ENCODE measurements at regions not wholly inside any gene's neighbourhood (a gene's known extent, or its start where the extent isn't known, plus 50 kb on each side); places are given as distances from the start of the nearest gene placed in this dataset.

DNA sequence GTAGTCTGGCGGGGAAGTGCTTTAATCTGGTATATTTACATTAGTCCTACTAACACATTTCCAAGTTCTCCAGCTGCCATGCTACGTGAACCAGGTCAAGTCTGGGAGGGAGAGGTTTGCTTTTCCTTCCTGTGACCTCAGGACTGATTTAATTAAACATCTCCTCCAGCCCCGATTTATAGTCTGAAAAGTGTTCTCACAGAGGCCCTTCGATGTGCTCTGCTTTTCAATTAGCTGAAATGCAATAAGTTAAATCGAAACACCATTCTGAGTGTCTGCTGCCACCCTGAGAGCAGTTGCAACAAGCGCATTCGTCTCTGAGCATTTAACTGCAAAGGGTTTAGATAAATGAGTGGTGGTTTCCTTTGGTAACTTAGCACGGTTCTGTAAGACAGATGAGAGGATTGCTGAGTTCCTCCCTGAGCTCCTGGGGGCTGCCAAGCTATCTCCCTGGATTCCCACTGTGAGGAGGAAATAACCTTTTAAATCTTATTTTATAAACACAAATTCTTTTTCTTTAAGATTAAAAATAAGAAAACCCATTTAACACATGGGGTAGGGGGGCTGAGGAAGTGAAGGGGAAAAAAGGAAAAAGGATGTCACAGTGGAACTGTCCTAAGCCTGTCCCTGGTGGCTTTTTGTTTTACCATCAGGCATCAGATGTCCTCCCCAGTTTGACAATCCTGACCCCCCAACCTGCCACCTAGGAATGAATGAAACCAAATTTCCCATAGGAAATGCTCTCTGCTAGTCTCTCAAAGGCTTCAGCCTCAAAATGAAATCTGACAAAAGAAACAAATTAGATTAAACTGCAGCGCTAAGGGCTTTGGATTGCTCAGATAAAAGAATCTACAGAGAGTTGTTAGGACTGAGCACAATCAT lies 56.5 kb upstream of the CREB1 start (continued):
- TF ChIP-seq ZBTB33 (IDR thresholded peaks at IDR 0.05) = no peak
- no peak for TF ChIP-seq CHD4 (IDR thresholded peaks at IDR 0.05)
- TF ChIP-seq RELA (IDR thresholded peaks at IDR 0.05; ENCODE audit: borderline replicate concordance, partially characterized antibody) = no peak
- TF ChIP-seq NKRF (conservative IDR thresholded peaks at IDR 0.05) = no peak
- TF ChIP-seq RB1 (IDR thresholded peaks at IDR 0.05; ENCODE audit: borderline replicate concordance) = no peak
- TF ChIP-seq MYC (IDR thresholded peaks at IDR 0.05; ENCODE audit: insufficient read depth, insufficient read length, insufficient replicate concordance, low read length, severe bottlenecking) = no peak
- no peak for TF ChIP-seq NR2F1 (conservative IDR thresholded peaks at IDR 0.05)
- TF ChIP-seq ZNF207 (IDR thresholded peaks at IDR 0.05; ENCODE audit: borderline replicate concordance) = no peak
- TF ChIP-seq ZZZ3 (IDR thresholded peaks at IDR 0.05; ENCODE audit: control insufficient read depth, insufficient read length, low read depth) = no peak
- TF ChIP-seq YY1 (IDR thresholded peaks at IDR 0.05; ENCODE audit: low read depth, low read length) = peak; percentile 52; the same call in 1 of the 2 replicates
- TF ChIP-seq, protein P1, sequence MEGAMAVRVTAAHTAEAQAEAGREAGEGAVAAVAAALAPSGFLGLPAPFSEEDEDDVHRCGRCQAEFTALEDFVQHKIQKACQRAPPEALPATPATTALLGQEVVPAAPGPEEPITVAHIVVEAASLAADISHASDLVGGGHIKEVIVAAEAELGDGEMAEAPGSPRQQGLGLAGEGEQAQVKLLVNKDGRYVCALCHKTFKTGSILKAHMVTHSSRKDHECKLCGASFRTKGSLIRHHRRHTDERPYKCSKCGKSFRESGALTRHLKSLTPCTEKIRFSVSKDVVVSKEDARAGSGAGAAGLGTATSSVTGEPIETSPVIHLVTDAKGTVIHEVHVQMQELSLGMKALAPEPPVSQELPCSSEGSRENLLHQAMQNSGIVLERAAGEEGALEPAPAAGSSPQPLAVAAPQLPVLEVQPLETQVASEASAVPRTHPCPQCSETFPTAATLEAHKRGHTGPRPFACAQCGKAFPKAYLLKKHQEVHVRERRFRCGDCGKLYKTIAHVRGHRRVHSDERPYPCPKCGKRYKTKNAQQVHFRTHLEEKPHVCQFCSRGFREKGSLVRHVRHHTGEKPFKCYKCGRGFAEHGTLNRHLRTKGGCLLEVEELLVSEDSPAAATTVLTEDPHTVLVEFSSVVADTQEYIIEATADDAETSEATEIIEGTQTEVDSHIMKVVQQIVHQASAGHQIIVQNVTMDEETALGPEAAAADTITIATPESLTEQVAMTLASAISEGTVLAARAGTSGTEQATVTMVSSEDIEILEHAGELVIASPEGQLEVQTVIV (IDR thresholded peaks at IDR 0.05; ENCODE audit: borderline replicate concordance, partially characterized antibody) = no peak
- TF ChIP-seq ZSCAN29 (IDR thresholded peaks at IDR 0.05) = no peak
- TF ChIP-seq SP1 (IDR thresholded peaks at IDR 0.05; ENCODE audit: low read depth, low read length) = no peak
- no peak for TF ChIP-seq REST (IDR thresholded peaks at IDR 0.05; ENCODE audit: low read depth, low read length)
- TF ChIP-seq EZH2 (IDR thresholded peaks at IDR 0.05; ENCODE audit: borderline replicate concordance, control insufficient read depth, low read depth, low read length) = no peak
- peak; percentile 98 for TF ChIP-seq RAD21 (IDR thresholded peaks at IDR 0.05; ENCODE audit: insufficient read depth, low read depth, low read length)
- TF ChIP-seq FOS (IDR thresholded peaks at IDR 0.05; ENCODE audit: borderline replicate concordance, extremely low read depth, insufficient read length) = no peak
- no peak for TF ChIP-seq EP300 (IDR thresholded peaks at IDR 0.05; ENCODE audit: borderline replicate concordance in 1 of 2, control insufficient read depth in 1 of 2, low read depth in 2 of 2, low read length in 2 of 2)
- no peak for TF ChIP-seq JUND (IDR thresholded peaks at IDR 0.05; ENCODE audit: low read depth, low read length)

All from GM12878 (cell line).